ENCODE measurements at regions not wholly inside any gene's neighbourhood (a gene's known extent, or its start where the extent isn't known, plus 50 kb on each side); places are given as distances from the start of the nearest gene placed in this dataset.
"Not testable (repeated sequence)": the region's sequence is repeated elsewhere in the genome, so short reads cannot be mapped to it uniquely, and the experiment has no call there.

- Mint-ChIP-seq H3K4me1 (ENCODE audit: low read depth) (no peaks in the 10 kb centered on the region), H3K4me3 (no peak overlapping the region), H3K27ac (no peak overlapping the region), H3K27me3 (peaks cover 4% of the 10 kb centered on the region), H3K36me3 (ENCODE audit: low read depth) (no peaks in the 10 kb centered on the region), H3K9me3 (no peaks in the 10 kb centered on the region)
- ChIA-PET CTCF (no interaction called here), POLR2A (no interaction called here)
- TF ChIP-seq CTCF (IDR thresholded peaks at IDR 0.05): no peak
- intact Hi-C loops (cut with micrococcal nuclease): no loop called here
- ATAC-seq: no peak
- DNase-seq: no peak
Observed at GRCh38 chr9:81801190-81801589, 111.8 kb upstream of the TLE1 start.

- ATAC-seq: no peak
- intact Hi-C loops (cut with micrococcal nuclease): no loop called here
- no peak overlapping the region for H3K27ac Mint-ChIP-seq
- H3K36me3 Mint-ChIP-seq (ENCODE audit: low read depth): no peaks in the 10 kb centered on the region
- no peaks in the 10 kb centered on the region for H3K4me1 Mint-ChIP-seq (ENCODE audit: low read depth)
- CTCF ChIA-PET: no interaction called here
- POLR2A ChIA-PET: no interaction called here
- DNase-seq: no peak
- no peak for TF ChIP-seq CTCF (IDR thresholded peaks at IDR 0.05)
- H3K9me3 Mint-ChIP-seq: no peaks in the 10 kb centered on the region
- H3K4me3 Mint-ChIP-seq: no peak overlapping the region
- H3K27me3 Mint-ChIP-seq: peaks cover 2% of the 10 kb centered on the region
Observed at GRCh38 chr9:81804306-81804705, 115.0 kb upstream of the TLE1 start.

- ATAC-seq: not testable (repeated sequence)
Observed at GRCh38 chr9:81811688-81812087, 116.5 kb upstream of the SPATA31D4 start.

GRCh38 chr9:81814401-81814793 is 113.8 kb upstream of the SPATA31D4 start:
- intact Hi-C loops (cut with micrococcal nuclease): no loop called here
- no peak for ATAC-seq
- Mint-ChIP-seq H3K9me3 (no peaks in the 10 kb centered on the region), H3K4me3 (no peak overlapping the region), H3K4me1 (ENCODE audit: low read depth) (peaks cover 17% of the 10 kb centered on the region), H3K27me3 (no peaks in the 10 kb centered on the region), H3K27ac (no peak overlapping the region), H3K36me3 (ENCODE audit: low read depth) (no peaks in the 10 kb centered on the region)
- no peak for TF ChIP-seq CTCF (IDR thresholded peaks at IDR 0.05)
- ChIA-PET CTCF (no interaction called here), POLR2A (no interaction called here)
- no peak for DNase-seq

More at GRCh38 chr9:81811688-81812087, 116.5 kb upstream of the SPATA31D4 start:
- intact Hi-C loops (cut with micrococcal nuclease); H3K36me3 Mint-ChIP-seq (ENCODE audit: low read depth); H3K27ac Mint-ChIP-seq; DNase-seq; H3K27me3 Mint-ChIP-seq; H3K4me3 Mint-ChIP-seq; CTCF ChIA-PET; H3K9me3 Mint-ChIP-seq: not testable (repeated sequence)
- H3K4me1 Mint-ChIP-seq (ENCODE audit: low read depth): peaks cover 17% of the 10 kb centered on the region
- POLR2A ChIA-PET: interaction anchor here (0.6 to 0.7 kb wide), 2 partner anchors 22 to 49 kb away, joined by 3 read pairs; no protein-coding TSS in a partner anchor

DNA sequence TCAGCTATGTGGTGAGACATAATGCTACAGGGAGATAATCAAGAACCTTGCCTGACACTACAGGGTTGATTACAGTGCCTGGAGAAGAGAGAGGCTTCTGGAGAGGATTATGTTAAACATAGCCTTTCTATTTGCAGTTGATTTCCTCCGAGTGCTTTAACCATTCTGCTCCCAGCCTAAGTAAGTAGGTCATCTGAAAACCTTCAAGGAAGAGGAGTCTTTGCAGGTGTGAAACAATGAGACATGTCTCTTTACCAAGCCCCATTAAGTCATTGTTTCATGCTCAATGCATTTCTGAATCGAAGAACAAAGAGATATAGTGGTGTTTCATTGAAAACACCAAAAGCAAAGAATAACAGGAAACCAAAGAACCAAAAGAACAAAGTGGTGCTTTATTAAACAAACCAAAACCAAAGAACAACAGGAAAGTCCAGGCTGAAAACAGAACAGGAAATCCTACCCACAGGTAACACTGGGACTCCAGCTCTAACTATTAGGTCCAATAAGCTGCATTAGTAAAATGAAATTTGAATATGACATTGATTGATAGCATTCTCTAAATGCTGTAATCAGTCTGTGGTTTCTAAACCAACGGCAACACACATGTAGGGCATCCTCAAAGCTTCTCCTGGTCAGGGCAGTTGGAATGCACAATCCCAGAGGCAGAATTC is 113.3 kb upstream of the SPATA31D4 start:
- Mint-ChIP-seq H3K9me3 (no peaks in the 10 kb centered on the region), H3K27me3 (no peaks in the 10 kb centered on the region), H3K27ac (no peak overlapping the region), H3K4me3 (no peak overlapping the region), H3K4me1 (ENCODE audit: low read depth) (peaks cover 17% of the 10 kb centered on the region), H3K36me3 (ENCODE audit: low read depth) (no peaks in the 10 kb centered on the region)
- CTCF ChIA-PET: no interaction called here
- no peak for DNase-seq
- peak; percentile 27 for ATAC-seq
- intact Hi-C loops (cut with micrococcal nuclease): no loop called here
- no peak for TF ChIP-seq CTCF (IDR thresholded peaks at IDR 0.05)
- POLR2A ChIA-PET: no interaction called here
